ENCODE measurements at regions not wholly inside any gene's neighbourhood (a gene's known extent, or its start where the extent isn't known, plus 50 kb on each side); places are given as distances from the start of the nearest gene placed in this dataset.
A peak's percentile ranks its signal among the peaks of the same experiment; 100 is the strongest.
"Not testable (repeated sequence)": the region's sequence is repeated elsewhere in the genome, so short reads cannot be mapped to it uniquely, and the experiment has no call there.

DNA sequence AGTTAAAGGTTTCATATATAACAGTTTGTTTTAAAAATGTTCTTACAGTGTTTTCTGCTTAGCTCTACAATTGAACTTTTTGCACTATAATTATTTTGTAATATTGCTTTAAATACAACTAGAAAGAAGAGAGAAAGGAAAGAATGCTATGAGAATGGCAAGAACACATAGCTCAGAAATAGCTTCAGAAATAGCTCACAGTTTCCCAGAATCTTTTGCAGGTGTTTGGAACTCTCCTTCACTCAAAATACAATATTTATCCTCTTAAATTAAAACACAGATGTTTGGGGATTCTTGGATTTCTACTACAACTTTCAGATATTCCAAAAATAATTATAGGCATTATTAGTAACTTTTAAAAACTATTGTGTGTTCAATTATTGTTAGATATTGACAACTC is 658.0 kb upstream of the DPPA4 start:
- DNase-seq (ENCODE audit: low read depth), result no peak

- not testable (repeated sequence) for DNase-seq (ENCODE audit: low read depth)
Observed at GRCh38 chr3:110001905-110002304, 664.6 kb upstream of the DPPA4 start.

GRCh38 chr3:110006913-110007312 is 669.6 kb upstream of the DPPA4 start:
- no peak for DNase-seq (ENCODE audit: low read depth)

- no peak for DNase-seq (ENCODE audit: low read depth)
Observed at GRCh38 chr3:110015231-110015963, 678.1 kb upstream of the DPPA4 start.

- peak; percentile 76 for DNase-seq (ENCODE audit: low read depth)
Observed at GRCh38 chr3:110016235-110016815, 679.0 kb upstream of the DPPA4 start.

GRCh38 chr3:110017304-110017703 is 680.0 kb upstream of the DPPA4 start:
- no peak for DNase-seq (ENCODE audit: low read depth)

DNA sequence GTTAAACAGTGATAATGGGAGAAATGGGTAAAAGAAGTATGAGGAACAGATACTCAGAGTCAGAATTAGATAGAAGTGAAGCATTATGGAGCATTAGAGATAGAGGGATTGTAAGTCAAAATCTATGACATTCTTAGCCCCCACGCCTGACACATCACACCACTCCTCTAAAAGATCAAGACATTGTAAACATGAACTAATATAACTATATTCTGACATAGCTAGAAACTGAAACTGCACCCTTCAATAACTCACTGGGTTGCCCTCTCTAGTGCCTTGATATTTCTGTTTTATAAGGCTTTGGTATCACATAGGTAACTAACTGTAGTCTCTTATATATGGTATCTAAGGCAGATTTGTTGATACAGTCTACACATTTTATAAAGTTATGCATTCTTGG is 684.3 kb upstream of the DPPA4 start:
- no peak for DNase-seq (ENCODE audit: low read depth)

GRCh38 chr3:110023022-110023421 is 685.7 kb upstream of the DPPA4 start:
- not testable (repeated sequence) for DNase-seq (ENCODE audit: low read depth)

GRCh38 chr3:110026421-110026820 is 689.1 kb upstream of the DPPA4 start:
- no peak for DNase-seq (ENCODE audit: low read depth)

DNA sequence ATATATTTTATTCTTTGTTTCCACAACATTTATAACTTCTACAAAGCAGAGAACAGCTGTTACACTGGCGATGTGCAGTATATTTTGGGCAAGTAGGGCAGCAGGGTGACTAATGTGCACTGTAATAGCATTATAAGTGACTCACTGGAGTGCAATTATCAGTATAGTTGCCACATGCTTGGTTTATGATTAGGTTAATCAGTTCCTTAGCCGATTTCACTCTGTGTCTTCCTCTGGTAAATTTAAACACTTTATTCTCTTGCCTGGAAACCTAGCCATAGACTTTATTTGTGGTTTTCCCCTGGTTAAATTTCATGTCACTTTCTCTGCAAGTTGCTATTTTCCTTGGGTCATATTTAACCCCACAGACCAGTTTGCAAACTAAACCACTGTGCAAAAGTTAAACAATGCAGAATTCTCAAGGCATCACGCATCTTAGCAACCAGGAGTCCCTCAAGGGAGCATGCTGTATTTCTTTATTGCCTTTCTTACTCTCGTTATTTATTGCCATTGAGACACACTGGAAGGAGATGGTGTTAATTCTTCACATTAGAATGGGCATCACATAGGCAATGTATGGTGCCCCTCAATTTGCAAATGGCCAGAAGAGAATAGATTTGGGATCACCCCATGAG is 690.2 kb upstream of the DPPA4 start:
- peak; percentile 92 for DNase-seq (ENCODE audit: low read depth)

GRCh38 chr3:110031975-110032374 is 694.6 kb upstream of the DPPA4 start:
- peak; percentile 18 for DNase-seq (ENCODE audit: low read depth)

DNA sequence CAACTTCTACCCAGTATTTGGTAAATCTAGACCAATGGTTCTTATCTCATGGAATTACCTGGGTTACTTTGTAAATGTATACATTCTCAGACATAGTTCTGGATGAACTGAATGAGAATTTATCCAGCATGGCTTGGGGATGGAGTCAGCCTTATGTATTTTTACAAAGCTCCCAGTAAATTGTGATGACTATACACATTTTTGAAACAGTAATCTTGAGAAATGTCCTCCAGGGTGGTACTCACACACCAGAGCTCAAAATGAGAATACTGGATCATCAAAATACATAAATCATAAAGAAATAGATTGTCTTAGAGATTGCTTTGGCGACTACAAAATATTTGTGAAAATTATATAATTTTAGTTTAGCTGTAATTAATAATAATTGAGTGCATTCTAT is 722.1 kb upstream of the DPPA4 start:
- DNase-seq (ENCODE audit: low read depth), result no peak

- DNase-seq (ENCODE audit: low read depth), result no peak
Observed at GRCh38 chr3:110062716-110063115, 725.4 kb upstream of the DPPA4 start.

DNA sequence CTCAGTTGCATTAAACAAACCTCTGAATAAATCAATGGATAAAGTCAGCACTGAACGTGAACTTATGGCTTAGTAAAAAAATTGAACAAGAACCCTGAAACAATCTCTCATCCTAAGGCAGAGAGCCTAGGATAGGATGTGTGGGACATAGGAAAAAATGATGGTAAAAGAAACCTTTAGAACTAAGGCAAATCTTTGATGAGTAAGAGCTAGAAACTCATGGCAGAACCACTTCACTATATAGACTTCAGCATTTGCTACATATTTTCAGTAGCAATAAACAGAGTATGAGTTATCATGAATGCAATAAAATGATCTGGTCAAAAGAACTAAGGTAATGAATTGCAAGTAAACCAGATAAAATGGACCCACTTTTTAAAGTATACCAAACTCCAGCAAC is 725.8 kb upstream of the DPPA4 start:
- DNase-seq (ENCODE audit: low read depth), result no peak

DNA sequence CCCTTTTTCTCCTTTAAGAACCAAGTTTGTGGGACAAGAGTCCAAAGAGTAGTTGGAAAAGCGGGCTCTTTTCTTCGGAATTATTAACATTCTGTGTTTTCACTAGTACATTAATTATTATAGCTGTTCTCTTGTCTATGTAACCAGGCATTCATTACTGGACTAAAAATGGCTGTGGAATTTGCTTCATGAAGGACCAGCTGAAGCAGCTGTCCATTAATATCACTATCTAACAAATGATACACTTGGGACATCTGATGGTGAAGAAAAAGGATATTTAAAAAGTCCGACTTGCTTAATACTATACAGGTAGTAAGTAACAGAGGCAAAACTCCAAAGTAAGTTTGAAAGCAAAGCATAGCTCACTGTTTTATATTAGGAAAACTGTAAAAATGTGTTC is 728.9 kb upstream of the DPPA4 start:
- no peak for DNase-seq (ENCODE audit: low read depth)

DNA sequence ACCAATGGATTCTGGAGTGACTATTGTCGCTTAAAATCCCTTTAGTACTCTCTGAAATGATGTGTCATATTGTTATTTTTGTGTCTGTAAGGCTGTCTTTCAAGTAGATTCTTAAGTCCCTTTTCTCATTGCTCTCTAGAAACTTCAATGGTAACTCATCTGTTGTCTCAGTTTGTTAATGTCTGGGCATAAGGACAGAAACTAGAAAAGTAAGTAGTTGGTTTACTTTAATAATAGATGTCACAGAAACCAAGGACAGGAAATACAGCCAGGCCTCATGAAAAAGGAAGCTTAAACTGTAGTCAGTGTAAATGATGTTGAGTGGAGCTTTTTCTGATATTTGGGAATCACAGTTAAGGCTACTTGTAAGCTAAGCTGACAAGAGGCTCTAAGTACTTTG is 730.2 kb upstream of the DPPA4 start:
- DNase-seq (ENCODE audit: low read depth), result no peak

GRCh38 chr3:110069761-110070160 is 732.4 kb upstream of the DPPA4 start:
- no peak for DNase-seq (ENCODE audit: low read depth)

DNA sequence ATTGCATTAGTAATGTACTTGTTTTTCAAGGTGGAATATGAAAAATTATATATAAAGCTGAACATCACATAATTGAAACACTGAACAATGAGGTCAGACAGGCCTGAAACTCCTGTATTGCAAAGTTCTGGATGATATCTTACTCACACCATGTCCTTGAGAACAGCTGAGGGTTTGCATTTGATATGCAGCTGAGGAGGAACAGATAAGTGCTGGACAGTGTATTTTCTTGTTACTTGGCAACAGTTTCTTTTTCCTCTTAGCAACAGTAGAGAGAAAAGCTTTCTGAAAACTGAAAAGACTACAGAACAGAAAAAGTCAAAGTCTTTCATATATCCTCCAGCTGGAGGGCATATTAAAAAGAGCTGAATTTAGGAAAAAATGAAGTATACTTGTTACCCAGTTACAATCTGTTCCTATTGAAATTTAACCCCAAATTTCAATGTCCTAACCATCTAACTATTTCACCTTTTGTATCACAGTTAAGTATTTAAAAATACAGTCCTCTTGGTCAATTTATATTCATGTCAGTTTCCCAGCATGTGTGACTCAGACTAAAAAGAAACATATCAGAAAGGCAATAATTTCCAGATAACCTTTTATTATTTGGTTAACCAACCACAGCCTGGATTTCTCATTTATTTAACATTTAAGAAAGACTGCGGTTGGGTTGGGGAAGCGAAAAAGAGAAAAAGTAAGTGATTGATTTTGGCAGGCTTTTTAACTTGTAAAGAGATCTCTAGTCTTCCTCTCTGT is 733.0 kb upstream of the DPPA4 start:
- DNase-seq (ENCODE audit: low read depth), result peak; percentile 59

GRCh38 chr3:110074095-110074494 is 736.7 kb upstream of the DPPA4 start:
- no peak for DNase-seq (ENCODE audit: low read depth)

GRCh38 chr3:110077093-110077492 is 739.7 kb upstream of the DPPA4 start:
- peak; percentile 65 for DNase-seq (ENCODE audit: low read depth)

- no peak for DNase-seq (ENCODE audit: low read depth)
Observed at GRCh38 chr3:110093411-110093810, 756.1 kb upstream of the DPPA4 start.

- no peak for DNase-seq (ENCODE audit: low read depth)
Observed at GRCh38 chr3:110093812-110094401, 756.6 kb upstream of the DPPA4 start.
